Right ventricle myocardium superior (tissue), 1 donor: ENCODE measurements at regions not wholly inside any gene's neighbourhood (a gene's known extent, or its start where the extent isn't known, plus 50 kb on each side); places are given as distances from the start of the nearest gene placed in this dataset.

Source experiments
- ATAC-seq: fragments of 200-7000 bp; cut with Tn5 transposase; one replicate; pipeline ENCODE4 v1.9.1; 2020; ENCODE audit warnings: mild to moderate bottlenecking; ENCODE audit not compliant: poor library complexity
- DNase-seq: peaks from one replicate; pipeline ENCODE4 v3.0.0-alpha.2; 2020
- intact Hi-C: fragments of 100-400 bp; cut with DNase I; formaldehyde crosslinking; loops from one replicate; pipeline ENCODE4 v1.11.2; 2022
- donor health status: DM: no; HTN: yes; CAD: no; lungs with severe emphysema.

GRCh38 chr15:94739639-94740038 lies 508.3 kb downstream of the MCTP2 start:
- intact Hi-C loops: no loop called here
- ATAC-seq: no peak

GRCh38 chr15:94740469-94740868 lies 509.1 kb downstream of the MCTP2 start:
- intact Hi-C loops: no loop called here
- no peak for ATAC-seq
- DNase-seq: no peak

More at GRCh38 chr15:94739639-94740038, 508.3 kb downstream of the MCTP2 start:
- no peak for DNase-seq

- DNase-seq (no peak), ATAC-seq (no peak)
- intact Hi-C loops: no loop called here
Measured at GRCh38 chr15:94743668-94744067, 512.3 kb downstream of the MCTP2 start.

- DNase-seq: no peak
- intact Hi-C loops: no loop called here
- ATAC-seq: no peak
Measured at GRCh38 chr15:94744080-94744793, 512.9 kb downstream of the MCTP2 start.

GRCh38 chr15:94745371-94745770 lies 514.0 kb downstream of the MCTP2 start:
- DNase-seq: no peak
- intact Hi-C loops: no loop called here
- ATAC-seq: no peak

GRCh38 chr15:94747510-94747909 lies 516.1 kb downstream of the MCTP2 start:
- no peak for ATAC-seq
- intact Hi-C loops: no loop called here
- DNase-seq: no peak

GRCh38 chr15:94749811-94750617 lies 518.7 kb downstream of the MCTP2 start:
- ATAC-seq: peak; percentile 38
- intact Hi-C loops: no loop called here
- DNase-seq: no peak

- intact Hi-C loops: no loop called here
- ATAC-seq (no peak), DNase-seq (no peak)
Measured at GRCh38 chr15:94760348-94760747, 529.0 kb downstream of the MCTP2 start.

- intact Hi-C loops: no loop called here
- ATAC-seq: no peak
Measured at GRCh38 chr15:94761574-94761973, 530.2 kb downstream of the MCTP2 start.

GRCh38 chr15:94769089-94769488 lies 537.7 kb downstream of the MCTP2 start:
- intact Hi-C loops: no loop called here
- DNase-seq: no peak
- no peak for ATAC-seq

More at GRCh38 chr15:94761574-94761973, 530.2 kb downstream of the MCTP2 start:
- DNase-seq: no peak

GRCh38 chr15:94770199-94770598 lies 538.8 kb downstream of the MCTP2 start:
- intact Hi-C loops: no loop called here
- no peak for ATAC-seq
- no peak for DNase-seq

- DNase-seq (no peak), ATAC-seq (no peak)
- intact Hi-C loops: no loop called here
Measured at GRCh38 chr15:94777037-94777436, 545.7 kb downstream of the MCTP2 start.

GRCh38 chr15:94778840-94779239 lies 547.5 kb downstream of the MCTP2 start:
- DNase-seq: no peak
- no peak for ATAC-seq
- intact Hi-C loops: no loop called here

- intact Hi-C loops: no loop called here
- no peak for ATAC-seq
Measured at GRCh38 chr15:94780166-94780565, 548.8 kb downstream of the MCTP2 start.

GRCh38 chr15:94785091-94785490 lies 553.7 kb downstream of the MCTP2 start:
- intact Hi-C loops: no loop called here
- no peak for ATAC-seq
- DNase-seq: no peak

More at GRCh38 chr15:94780166-94780565, 548.8 kb downstream of the MCTP2 start:
- no peak for DNase-seq

- intact Hi-C loops: no loop called here
- ATAC-seq (no peak), DNase-seq (no peak)
Measured at GRCh38 chr15:94791008-94791407, 559.6 kb downstream of the MCTP2 start.

GRCh38 chr15:94791510-94791909 lies 560.1 kb downstream of the MCTP2 start:
- ATAC-seq: no peak
- intact Hi-C loops: no loop called here
- no peak for DNase-seq

GRCh38 chr15:94792196-94792595 lies 560.8 kb downstream of the MCTP2 start:
- DNase-seq (no peak), ATAC-seq (no peak)
- intact Hi-C loops: no loop called here

GRCh38 chr15:94793207-94793606 lies 561.8 kb downstream of the MCTP2 start:
- intact Hi-C loops: no loop called here
- ATAC-seq: no peak
- no peak for DNase-seq

GRCh38 chr15:94793641-94794040 lies 562.3 kb downstream of the MCTP2 start:
- ATAC-seq (no peak), DNase-seq (no peak)
- intact Hi-C loops: no loop called here
